ENCODE measurements at regions not wholly inside any gene's neighbourhood (a gene's known extent, or its start where the extent isn't known, plus 50 kb on each side); places are given as distances from the start of the nearest gene placed in this dataset.
"Not testable (repeated sequence)": the region's sequence is repeated elsewhere in the genome, so short reads cannot be mapped to it uniquely, and the experiment has no call there.

- ATAC-seq; intact Hi-C loops (cut with DNase I): not testable (repeated sequence)
Observed at GRCh38 chr10:30740774-30741173, 111.2 kb upstream of the LYZL2 start.

GRCh38 chr10:30738416-30738815 is 108.9 kb upstream of the LYZL2 start:
- intact Hi-C loops (cut with DNase I), result no loop called here
- ATAC-seq (no peak), DNase-seq (ENCODE audit: low spot score) (no peak)

More at GRCh38 chr10:30740774-30741173, 111.2 kb upstream of the LYZL2 start:
- DNase-seq (ENCODE audit: low spot score), result not testable (repeated sequence)

GRCh38 chr10:30737931-30738391 is 108.4 kb upstream of the LYZL2 start:
- DNase-seq (ENCODE audit: low spot score) (peak; percentile 43), ATAC-seq (no peak)
- intact Hi-C loops (cut with DNase I), result no loop called here

- intact Hi-C loops (cut with DNase I), result no loop called here
- ATAC-seq, result peak; percentile 88
- no peak for DNase-seq (ENCODE audit: low spot score)
Observed at GRCh38 chr10:30736685-30737232, 107.2 kb upstream of the LYZL2 start.

- ATAC-seq (no peak), DNase-seq (ENCODE audit: low spot score) (no peak)
- intact Hi-C loops (cut with DNase I), result no loop called here
Observed at GRCh38 chr10:30734901-30735300, 105.3 kb upstream of the LYZL2 start.

GRCh38 chr10:30732671-30733070 is 103.1 kb upstream of the LYZL2 start:
- intact Hi-C loops (cut with DNase I), result no loop called here
- no peak for DNase-seq (ENCODE audit: low spot score)

GRCh38 chr10:30731963-30732362 is 102.4 kb upstream of the LYZL2 start:
- no peak for ATAC-seq
- no peak for DNase-seq (ENCODE audit: low spot score)
- intact Hi-C loops (cut with DNase I), result no loop called here

More at GRCh38 chr10:30732671-30733070, 103.1 kb upstream of the LYZL2 start:
- ATAC-seq, result no peak

GRCh38 chr10:30730306-30730705 is 100.8 kb upstream of the LYZL2 start:
- DNase-seq (ENCODE audit: low spot score) (no peak), ATAC-seq (no peak)
- intact Hi-C loops (cut with DNase I), result no loop called here

- DNase-seq (ENCODE audit: low spot score) (no peak), ATAC-seq (no peak)
- intact Hi-C loops (cut with DNase I), result no loop called here
Observed at GRCh38 chr10:30728766-30729165, 99.2 kb upstream of the LYZL2 start.

- DNase-seq (ENCODE audit: low spot score) (no peak), ATAC-seq (no peak)
- intact Hi-C loops (cut with DNase I), result no loop called here
Observed at GRCh38 chr10:30728127-30728526, 98.6 kb upstream of the LYZL2 start.

- DNase-seq (ENCODE audit: low spot score) (no peak), ATAC-seq (no peak)
- intact Hi-C loops (cut with DNase I), result no loop called here
Observed at GRCh38 chr10:30727524-30727923, 98.0 kb upstream of the LYZL2 start.

- DNase-seq (ENCODE audit: low spot score) (peak; percentile 93), ATAC-seq (peak; percentile 95)
- intact Hi-C loops (cut with DNase I), result not testable (repeated sequence)
Observed at GRCh38 chr10:30726783-30727414, 97.3 kb upstream of the LYZL2 start.

GRCh38 chr10:30725661-30726060 is 96.1 kb upstream of the LYZL2 start:
- DNase-seq (ENCODE audit: low spot score), result no peak
- no peak for ATAC-seq
- intact Hi-C loops (cut with DNase I), result no loop called here

GRCh38 chr10:30724296-30724695 is 94.7 kb upstream of the LYZL2 start:
- DNase-seq (ENCODE audit: low spot score) (no peak), ATAC-seq (no peak)
- intact Hi-C loops (cut with DNase I), result no loop called here

GRCh38 chr10:30722956-30723620 is 93.5 kb upstream of the LYZL2 start:
- DNase-seq (ENCODE audit: low spot score) (no peak), ATAC-seq (no peak)
- intact Hi-C loops (cut with DNase I), result no loop called here

- no peak for DNase-seq (ENCODE audit: low spot score)
- ATAC-seq, result no peak
- intact Hi-C loops (cut with DNase I), result no loop called here
Observed at GRCh38 chr10:30719832-30720231, 90.3 kb upstream of the LYZL2 start.

- no peak for ATAC-seq
- intact Hi-C loops (cut with DNase I), result no loop called here
- no peak for DNase-seq (ENCODE audit: low spot score)
Observed at GRCh38 chr10:30709700-30710358, 80.3 kb upstream of the LYZL2 start.

GRCh38 chr10:30709229-30709628 is 79.7 kb upstream of the LYZL2 start:
- intact Hi-C loops (cut with DNase I), result no loop called here
- no peak for ATAC-seq
- DNase-seq (ENCODE audit: low spot score), result no peak

GRCh38 chr10:30708234-30708633 is 78.7 kb upstream of the LYZL2 start:
- DNase-seq (ENCODE audit: low spot score) (no peak), ATAC-seq (no peak)
- intact Hi-C loops (cut with DNase I), result no loop called here

GRCh38 chr10:30706189-30706588 is 76.6 kb upstream of the LYZL2 start:
- DNase-seq (ENCODE audit: low spot score); ATAC-seq; intact Hi-C loops (cut with DNase I): not testable (repeated sequence)
